HUES48 (cell line): ENCODE measurements at regions not wholly inside any gene's neighbourhood (a gene's known extent, or its start where the extent isn't known, plus 50 kb on each side); places are given as distances from the start of the nearest gene placed in this dataset.

ENCODE experiments used
- H3K27ac ChIP-seq: one replicate; pipeline ENCODE4 v1.7.0; 2013; ENCODE audit warnings: low read depth, low read length, inconsistent platforms
- H3K27me3 ChIP-seq: 2 replicates; pipeline ENCODE4 v1.6.1; 2013; ENCODE audit warnings: mild to moderate bottlenecking, low read length; ENCODE audit not compliant: control insufficient read depth, insufficient read depth
- H3K36me3 ChIP-seq: 2 replicates; pipeline ENCODE4 v1.6.1; 2013; ENCODE audit warnings: low read length; ENCODE audit not compliant: control insufficient read depth, insufficient read depth
- H3K4me1 ChIP-seq: 2 replicates; pipeline ENCODE4 v1.6.1; 2013; ENCODE audit warnings: mild to moderate bottlenecking, low read length; ENCODE audit not compliant: control insufficient read depth, insufficient read depth
- H3K4me3 ChIP-seq: 2 replicates; pipeline ENCODE4 v1.5.1; 2013; ENCODE audit warnings: mild to moderate bottlenecking, low read depth, low read length
- H3K9ac ChIP-seq: 2 replicates; pipeline ENCODE4 v1.6.1; 2013; ENCODE audit warnings: mild to moderate bottlenecking, low read depth, low read length, moderate library complexity
- H3K9me3 ChIP-seq: 2 replicates; pipeline ENCODE4 v1.6.1; 2013; ENCODE audit warnings: low read length; ENCODE audit not compliant: control insufficient read depth, insufficient read depth

- Histone ChIP-seq H3K9me3 (no peaks in the 10 kb centered on the region), H3K27me3 (peaks cover 6% of the 10 kb centered on the region; the same call in 1 of the 2 replicates)
Observed at GRCh38 chr2:120530781-120531180, 184.8 kb downstream of the INHBB start.

DNA sequence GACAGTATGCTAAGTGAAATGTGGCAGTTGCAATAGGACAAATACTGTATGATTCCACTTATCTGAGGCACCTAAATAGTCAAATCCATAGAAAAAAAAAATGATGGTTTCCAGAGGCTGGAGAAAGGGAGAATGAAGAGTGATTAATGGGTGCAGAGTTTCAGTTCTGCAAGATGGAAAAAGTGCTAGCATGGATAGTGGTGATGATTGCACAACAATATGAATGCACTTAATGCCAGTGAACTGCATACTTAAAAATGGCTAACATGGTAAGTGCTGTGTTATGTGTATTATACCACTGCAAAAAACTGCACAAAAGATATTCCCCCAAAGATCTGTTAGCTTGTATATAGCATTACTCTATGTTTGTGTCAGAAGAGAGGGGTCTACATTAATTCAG lies 185.4 kb downstream of the INHBB start:
- peaks cover 6% of the 10 kb centered on the region; the same call in 1 of the 2 replicates for H3K27me3 ChIP-seq
- H3K9me3 ChIP-seq = no peaks in the 10 kb centered on the region
- H3K4me1 ChIP-seq = peaks cover 4% of the 10 kb centered on the region; the same call in 1 of the 2 replicates
- H3K36me3 ChIP-seq = no peaks in the 10 kb centered on the region
- H3K9ac ChIP-seq = no peak overlapping the region
- no peak overlapping the region for H3K4me3 ChIP-seq
- H3K27ac ChIP-seq = no peak overlapping the region

More at GRCh38 chr2:120530781-120531180, 184.8 kb downstream of the INHBB start:
- Histone ChIP-seq H3K4me1 (peaks cover 10% of the 10 kb centered on the region), H3K9ac (no peak overlapping the region), H3K4me3 (no peak overlapping the region), H3K27ac (no peak overlapping the region), H3K36me3 (no peaks in the 10 kb centered on the region)

GRCh38 chr2:120531863-120532600 lies 186.1 kb downstream of the INHBB start:
- Histone ChIP-seq H3K9ac (no peak overlapping the region), H3K27ac (no peak overlapping the region), H3K36me3 (no peaks in the 10 kb centered on the region), H3K9me3 (no peaks in the 10 kb centered on the region), H3K4me3 (no peak overlapping the region), H3K27me3 (peaks cover 4% of the 10 kb centered on the region; the same call in 1 of the 2 replicates), H3K4me1 (no peaks in the 10 kb centered on the region)

DNA sequence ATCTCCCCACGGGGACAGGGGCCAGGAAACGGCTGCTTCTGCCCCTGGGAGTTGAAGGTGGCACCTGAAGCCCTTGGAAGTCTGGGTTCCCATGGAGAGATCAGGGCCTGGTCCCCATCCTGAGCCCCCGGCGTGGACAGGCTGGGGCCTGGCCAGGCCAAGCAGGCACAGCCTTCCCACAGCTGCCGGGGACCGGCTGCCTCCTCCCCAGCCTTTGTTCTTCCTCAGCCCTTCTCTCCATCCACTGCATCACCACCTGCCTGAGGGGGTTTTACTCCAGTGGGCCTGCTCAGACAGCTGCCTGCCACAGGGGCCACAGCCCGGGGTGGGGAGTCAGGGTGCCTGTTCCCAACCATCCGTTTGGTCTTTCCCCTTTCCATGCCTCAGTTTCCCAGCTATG lies 187.7 kb downstream of the INHBB start:
- Histone ChIP-seq H3K4me1 (no peaks in the 10 kb centered on the region), H3K27ac (no peak overlapping the region), H3K9ac (no peak overlapping the region), H3K4me3 (no peak overlapping the region), H3K36me3 (no peaks in the 10 kb centered on the region), H3K9me3 (no peaks in the 10 kb centered on the region), H3K27me3 (no peaks in the 10 kb centered on the region; the same call in none of the 2 replicates)

DNA sequence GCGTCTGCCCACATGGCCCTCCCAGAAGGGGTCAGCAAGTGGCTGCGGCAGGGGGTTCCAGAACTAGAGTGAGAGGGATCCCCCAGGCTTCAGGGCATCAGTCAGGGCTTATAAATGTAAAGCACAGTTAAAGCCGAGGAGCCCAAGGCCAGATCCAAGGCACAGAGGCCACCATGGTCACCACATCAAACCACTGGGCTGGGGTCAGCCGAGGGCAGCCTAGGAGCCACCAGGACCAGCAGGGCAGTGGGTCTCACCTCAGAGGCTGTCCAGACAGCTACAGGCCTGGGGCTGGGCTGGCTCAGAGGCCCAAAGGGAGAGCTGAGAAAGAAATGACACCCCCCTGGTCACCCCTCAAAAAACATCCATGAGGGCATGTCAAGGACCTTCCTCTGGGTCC lies 188.5 kb downstream of the INHBB start:
- Histone ChIP-seq H3K9ac (no peak overlapping the region), H3K4me3 (no peak overlapping the region), H3K4me1 (no peaks in the 10 kb centered on the region), H3K9me3 (no peaks in the 10 kb centered on the region), H3K36me3 (no peaks in the 10 kb centered on the region), H3K27ac (no peak overlapping the region), H3K27me3 (no peaks in the 10 kb centered on the region; the same call in 1 of the 2 replicates)

GRCh38 chr2:120535081-120535480 lies 189.1 kb downstream of the INHBB start:
- no peak overlapping the region for H3K27ac ChIP-seq
- no peaks in the 10 kb centered on the region for H3K4me1 ChIP-seq
- no peaks in the 10 kb centered on the region; the same call in 1 of the 2 replicates for H3K27me3 ChIP-seq
- no peak overlapping the region for H3K9ac ChIP-seq
- H3K4me3 ChIP-seq = no peak overlapping the region
- H3K9me3 ChIP-seq = no peaks in the 10 kb centered on the region
- no peaks in the 10 kb centered on the region for H3K36me3 ChIP-seq

- Histone ChIP-seq H3K4me3 (no peak overlapping the region), H3K27me3 (no peaks in the 10 kb centered on the region; the same call in 1 of the 2 replicates), H3K36me3 (no peaks in the 10 kb centered on the region), H3K27ac (no peak overlapping the region), H3K9ac (no peak overlapping the region), H3K4me1 (no peaks in the 10 kb centered on the region), H3K9me3 (no peaks in the 10 kb centered on the region)
Observed at GRCh38 chr2:120536141-120536540, 190.2 kb downstream of the INHBB start.

DNA sequence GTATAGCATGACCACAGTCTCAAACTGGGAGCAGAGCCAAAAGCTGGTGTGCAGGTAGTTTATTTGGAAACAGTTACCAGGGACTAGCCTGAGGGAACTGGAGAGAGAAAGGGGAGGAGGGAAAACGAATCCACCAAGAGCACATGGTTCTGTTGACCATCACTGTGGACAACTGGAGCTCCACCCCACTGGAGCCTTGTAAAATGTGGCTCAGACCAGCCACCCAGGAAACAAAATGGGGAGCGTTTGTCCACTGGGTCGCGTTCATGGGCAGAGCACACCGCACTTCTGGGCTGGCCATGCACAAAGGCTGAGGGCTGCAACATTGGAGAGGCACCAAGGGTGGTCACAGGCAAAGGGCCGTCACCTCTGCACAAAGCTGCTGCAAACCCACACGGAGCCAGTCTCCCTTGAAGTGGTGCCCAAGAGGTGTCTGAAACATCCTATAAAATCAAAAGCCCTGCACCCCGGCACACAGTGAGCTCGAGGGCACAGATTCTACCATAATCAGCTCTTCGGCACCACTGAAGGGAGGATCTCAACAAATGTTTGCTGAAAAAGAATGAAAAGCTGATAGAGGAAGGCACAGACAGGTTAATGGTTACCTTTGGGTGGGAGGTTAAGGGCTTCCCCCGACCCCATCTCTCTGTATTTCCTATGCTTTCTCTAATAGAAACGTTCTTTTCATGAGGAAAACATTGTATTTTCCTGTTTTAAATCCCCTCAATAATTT lies 192.9 kb downstream of the INHBB start:
- H3K4me3 ChIP-seq = no peak overlapping the region
- no peaks in the 10 kb centered on the region for H3K36me3 ChIP-seq
- H3K27me3 ChIP-seq = peaks cover 6% of the 10 kb centered on the region
- H3K9ac ChIP-seq = no peak overlapping the region
- no peak overlapping the region for H3K27ac ChIP-seq
- no peaks in the 10 kb centered on the region for H3K4me1 ChIP-seq
- no peaks in the 10 kb centered on the region for H3K9me3 ChIP-seq

DNA sequence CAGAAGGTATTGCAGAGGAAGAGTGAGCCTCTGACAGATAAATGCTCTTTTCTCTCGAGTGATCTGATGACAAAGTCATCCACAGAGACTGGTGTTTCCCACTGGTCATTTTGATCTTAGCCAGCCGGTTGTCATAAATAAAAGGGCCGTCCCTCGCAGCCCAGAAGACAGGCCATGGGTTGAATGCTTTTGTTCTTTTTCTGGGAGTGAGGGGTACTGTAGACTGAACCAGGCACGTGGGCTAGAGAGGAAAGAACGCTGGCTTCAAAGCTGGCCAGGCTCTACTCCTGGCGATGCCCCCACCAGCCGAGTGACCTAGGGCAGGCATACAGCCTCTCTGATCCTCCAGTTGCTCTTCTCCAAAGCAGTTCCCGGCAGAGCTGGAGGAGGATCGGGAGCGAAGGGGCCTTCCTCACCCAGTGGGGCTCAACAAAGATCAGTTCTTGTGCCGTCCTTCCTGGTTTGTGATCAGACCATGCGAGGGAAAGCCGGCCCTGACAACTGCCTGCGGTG lies 193.5 kb downstream of the INHBB start:
- Histone ChIP-seq H3K4me1 (no peaks in the 10 kb centered on the region), H3K27ac (no peak overlapping the region), H3K9ac (no peak overlapping the region), H3K4me3 (no peak overlapping the region), H3K36me3 (no peaks in the 10 kb centered on the region), H3K9me3 (no peaks in the 10 kb centered on the region), H3K27me3 (peaks cover 6% of the 10 kb centered on the region)

DNA sequence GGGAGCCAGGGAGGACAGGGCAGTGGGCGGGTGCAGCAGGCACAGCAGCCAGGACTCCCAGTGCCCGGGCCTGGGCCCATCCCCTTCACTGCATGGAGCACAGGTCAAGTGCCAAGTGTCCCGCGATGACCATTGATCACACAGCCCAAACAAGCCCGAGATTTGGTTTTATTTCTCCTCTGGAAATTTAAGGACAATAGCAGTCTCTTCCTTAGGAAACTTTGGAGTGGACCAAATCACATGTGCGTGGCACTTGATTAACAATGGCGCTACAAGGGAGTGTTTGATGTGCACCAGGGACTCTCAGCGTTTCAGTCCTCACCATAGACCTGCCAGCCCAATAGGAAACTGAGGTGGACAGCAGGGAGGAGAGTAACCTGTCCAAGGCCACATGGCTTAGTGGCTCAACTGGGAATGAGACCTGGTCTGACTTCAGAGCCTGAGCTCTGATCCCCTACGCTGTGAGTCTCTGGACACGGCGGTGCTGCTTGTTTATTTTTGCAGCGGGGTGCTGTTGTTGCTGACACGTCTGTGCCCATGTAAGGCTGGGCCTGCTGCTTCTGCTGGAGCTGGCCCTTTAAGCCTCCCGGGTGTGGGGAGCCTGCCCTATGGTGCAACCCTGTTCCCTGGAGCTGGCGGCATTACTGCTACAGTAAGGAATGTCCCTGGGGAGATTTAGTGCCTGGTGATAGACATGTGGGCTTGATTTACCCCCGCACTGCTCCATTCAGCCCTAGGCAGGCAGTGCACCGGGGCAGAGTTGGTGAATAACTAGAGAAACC lies 194.2 kb downstream of the INHBB start:
- H3K9me3 ChIP-seq = no peaks in the 10 kb centered on the region

More for the DNA sequence above, 194.2 kb downstream of the INHBB start:
- Histone ChIP-seq H3K27ac (no peak overlapping the region), H3K4me3 (no peak overlapping the region), H3K27me3 (peaks cover 9% of the 10 kb centered on the region), H3K9ac (no peak overlapping the region), H3K4me1 (no peaks in the 10 kb centered on the region), H3K36me3 (no peaks in the 10 kb centered on the region)
